ENCODE measurements at regions not wholly inside any gene's neighbourhood (a gene's known extent, or its start where the extent isn't known, plus 50 kb on each side); places are given as distances from the start of the nearest gene placed in this dataset.

DNA sequence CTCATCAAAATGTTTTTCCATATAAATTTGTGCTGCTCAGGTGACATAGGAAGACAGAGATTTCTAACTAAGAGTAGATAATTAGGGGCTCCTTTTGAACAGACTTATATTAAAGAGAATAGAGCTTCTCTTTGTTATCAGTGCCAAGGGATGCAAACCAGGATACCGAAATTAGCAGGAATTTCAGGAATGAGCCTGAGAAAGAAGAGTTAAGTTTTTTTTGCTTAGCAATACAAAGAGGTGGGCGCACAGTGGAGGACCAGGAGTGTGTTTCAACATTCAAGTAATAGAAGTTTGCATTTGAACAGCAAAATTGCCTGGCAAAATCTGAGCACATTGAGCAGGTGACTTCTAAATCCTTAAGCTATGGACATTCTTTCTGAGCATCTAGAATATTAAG, 541.3 kb downstream of the GBA3 start:
- Histone ChIP-seq H3K4me3 (ENCODE audit: low read depth, low read length) (no peak overlapping the region), H3K27me3 (ENCODE audit: control insufficient read depth, insufficient read depth, low read length) (no peaks in the 10 kb centered on the region), H3K9me3 (ENCODE audit: control insufficient read depth, insufficient read depth, low read depth, low read length) (no peaks in the 10 kb centered on the region), H3K9ac (ENCODE audit: low read length) (no peak overlapping the region), H3K4me1 (ENCODE audit: control insufficient read depth, insufficient read depth, low read length) (peaks cover 21% of the 10 kb centered on the region), H3K27ac (ENCODE audit: low read depth, low read length) (peak overlapping the region; percentile 44; the same call in 1 of the 2 replicates), H3K36me3 (ENCODE audit: control insufficient read depth, insufficient read depth, low read length) (no peaks in the 10 kb centered on the region)

- Histone ChIP-seq H3K9me3 (ENCODE audit: control insufficient read depth, insufficient read depth, low read depth, low read length) (no peaks in the 10 kb centered on the region), H3K36me3 (ENCODE audit: control insufficient read depth, insufficient read depth, low read length) (no peaks in the 10 kb centered on the region), H3K9ac (ENCODE audit: low read length) (no peak overlapping the region), H3K4me1 (ENCODE audit: control insufficient read depth, insufficient read depth, low read length) (peaks cover 21% of the 10 kb centered on the region), H3K4me3 (ENCODE audit: low read depth, low read length) (no peak overlapping the region), H3K27me3 (ENCODE audit: control insufficient read depth, insufficient read depth, low read length) (no peaks in the 10 kb centered on the region), H3K27ac (ENCODE audit: low read depth, low read length) (peak overlapping the region; percentile 44; the same call in 1 of the 2 replicates)
Measured at GRCh38 chr4:23233596-23233995, 540.9 kb downstream of the GBA3 start.

DNA sequence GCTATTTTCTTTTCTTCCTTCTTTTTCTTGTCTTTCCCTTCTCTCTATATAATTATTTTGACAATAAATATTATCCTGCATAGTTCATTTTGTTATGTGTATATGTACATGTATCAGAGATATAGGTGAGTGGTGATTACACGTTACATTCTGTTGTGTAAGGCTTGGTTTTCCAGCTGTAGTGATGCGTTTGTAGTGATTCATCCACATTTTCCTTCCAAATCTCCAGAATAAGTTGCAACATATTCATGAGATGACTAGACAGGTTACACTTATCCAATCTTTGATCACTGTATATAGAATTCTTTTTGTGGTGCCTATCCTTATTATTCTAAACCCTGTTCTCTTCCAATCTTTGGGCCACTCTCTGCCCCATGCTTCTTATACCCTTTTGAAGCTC, 540.2 kb downstream of the GBA3 start:
- Histone ChIP-seq H3K9ac (ENCODE audit: low read length) (no peak overlapping the region), H3K9me3 (ENCODE audit: control insufficient read depth, insufficient read depth, low read depth, low read length) (no peaks in the 10 kb centered on the region), H3K36me3 (ENCODE audit: control insufficient read depth, insufficient read depth, low read length) (no peaks in the 10 kb centered on the region), H3K4me3 (ENCODE audit: low read depth, low read length) (no peak overlapping the region), H3K27ac (ENCODE audit: low read depth, low read length) (no peak overlapping the region), H3K27me3 (ENCODE audit: control insufficient read depth, insufficient read depth, low read length) (no peaks in the 10 kb centered on the region), H3K4me1 (ENCODE audit: control insufficient read depth, insufficient read depth, low read length) (peaks cover 21% of the 10 kb centered on the region)

GRCh38 chr4:23225564-23225963, 532.8 kb downstream of the GBA3 start:
- no peak overlapping the region for H3K9ac ChIP-seq (ENCODE audit: low read length)
- no peaks in the 10 kb centered on the region; the same call in 1 of the 2 replicates for H3K4me1 ChIP-seq (ENCODE audit: control insufficient read depth, insufficient read depth, low read length)
- H3K9me3 ChIP-seq (ENCODE audit: control insufficient read depth, insufficient read depth, low read depth, low read length): no peaks in the 10 kb centered on the region
- H3K4me3 ChIP-seq (ENCODE audit: low read depth, low read length): no peak overlapping the region
- no peak overlapping the region for H3K27ac ChIP-seq (ENCODE audit: low read depth, low read length)
- no peaks in the 10 kb centered on the region for H3K36me3 ChIP-seq (ENCODE audit: control insufficient read depth, insufficient read depth, low read length)
- H3K27me3 ChIP-seq (ENCODE audit: control insufficient read depth, insufficient read depth, low read length): no peaks in the 10 kb centered on the region

- H3K9ac ChIP-seq (ENCODE audit: low read length): no peak overlapping the region
- H3K27me3 ChIP-seq (ENCODE audit: control insufficient read depth, insufficient read depth, low read length): no peaks in the 10 kb centered on the region
- H3K27ac ChIP-seq (ENCODE audit: low read depth, low read length): no peak overlapping the region
- no peak overlapping the region for H3K4me3 ChIP-seq (ENCODE audit: low read depth, low read length)
- no peaks in the 10 kb centered on the region for H3K9me3 ChIP-seq (ENCODE audit: control insufficient read depth, insufficient read depth, low read depth, low read length)
- no peaks in the 10 kb centered on the region; the same call in 1 of the 2 replicates for H3K4me1 ChIP-seq (ENCODE audit: control insufficient read depth, insufficient read depth, low read length)
- no peaks in the 10 kb centered on the region for H3K36me3 ChIP-seq (ENCODE audit: control insufficient read depth, insufficient read depth, low read length)
Measured at GRCh38 chr4:23224684-23225420, 532.1 kb downstream of the GBA3 start.

- Histone ChIP-seq H3K4me1 (ENCODE audit: control insufficient read depth, insufficient read depth, low read length) (no peaks in the 10 kb centered on the region), H3K27ac (ENCODE audit: low read depth, low read length) (no peak overlapping the region), H3K4me3 (ENCODE audit: low read depth, low read length) (no peak overlapping the region), H3K9me3 (ENCODE audit: control insufficient read depth, insufficient read depth, low read depth, low read length) (no peaks in the 10 kb centered on the region), H3K9ac (ENCODE audit: low read length) (no peak overlapping the region), H3K27me3 (ENCODE audit: control insufficient read depth, insufficient read depth, low read length) (no peaks in the 10 kb centered on the region), H3K36me3 (ENCODE audit: control insufficient read depth, insufficient read depth, low read length) (no peaks in the 10 kb centered on the region)
Measured at GRCh38 chr4:23220911-23221310, 528.2 kb downstream of the GBA3 start.

DNA sequence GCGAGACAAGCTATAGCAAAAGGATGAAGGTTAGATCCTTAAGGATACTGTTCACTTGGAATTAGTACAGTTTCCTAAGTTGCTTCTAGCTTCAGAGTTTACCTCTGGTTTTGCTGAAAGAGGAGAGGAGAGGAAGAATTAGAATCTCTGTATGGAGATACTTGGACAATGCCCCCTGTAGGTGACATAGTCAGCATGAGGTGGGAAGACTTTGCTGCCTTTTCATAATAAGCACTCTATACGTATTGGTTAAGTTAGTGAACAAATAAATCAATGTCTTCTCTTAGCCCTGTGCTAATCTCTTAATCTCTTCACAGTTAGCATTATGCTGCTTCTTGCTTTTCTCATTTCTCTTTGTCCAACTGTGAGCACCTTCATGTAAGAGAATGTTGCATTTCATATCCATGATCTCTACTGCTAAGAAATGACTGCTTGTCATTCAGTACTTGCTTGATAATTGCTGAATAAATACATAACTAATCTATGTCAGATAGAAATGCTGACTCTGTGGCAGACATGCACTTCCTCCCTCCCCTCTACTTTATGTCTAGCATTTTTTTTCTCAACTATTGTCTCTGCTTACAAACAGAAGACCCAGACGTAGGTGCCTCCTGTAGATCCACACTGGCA, 527.2 kb downstream of the GBA3 start:
- H3K4me1 ChIP-seq (ENCODE audit: control insufficient read depth, insufficient read depth, low read length): no peaks in the 10 kb centered on the region

GRCh38 chr4:23213198-23213597, 520.5 kb downstream of the GBA3 start:
- no peaks in the 10 kb centered on the region for H3K36me3 ChIP-seq (ENCODE audit: control insufficient read depth, insufficient read depth, low read length)
- H3K9me3 ChIP-seq (ENCODE audit: control insufficient read depth, insufficient read depth, low read depth, low read length): peaks cover 4% of the 10 kb centered on the region; the same call in 1 of the 2 replicates
- no peaks in the 10 kb centered on the region for H3K27me3 ChIP-seq (ENCODE audit: control insufficient read depth, insufficient read depth, low read length)
- no peak overlapping the region for H3K27ac ChIP-seq (ENCODE audit: low read depth, low read length)
- H3K9ac ChIP-seq (ENCODE audit: low read length): no peak overlapping the region
- H3K4me1 ChIP-seq (ENCODE audit: control insufficient read depth, insufficient read depth, low read length): peaks cover 4% of the 10 kb centered on the region; the same call in 1 of the 2 replicates
- H3K4me3 ChIP-seq (ENCODE audit: low read depth, low read length): no peak overlapping the region

More for the DNA sequence above, 527.2 kb downstream of the GBA3 start:
- no peaks in the 10 kb centered on the region for H3K9me3 ChIP-seq (ENCODE audit: control insufficient read depth, insufficient read depth, low read depth, low read length)
- no peak overlapping the region for H3K4me3 ChIP-seq (ENCODE audit: low read depth, low read length)
- no peak overlapping the region for H3K27ac ChIP-seq (ENCODE audit: low read depth, low read length)
- no peaks in the 10 kb centered on the region for H3K27me3 ChIP-seq (ENCODE audit: control insufficient read depth, insufficient read depth, low read length)
- H3K9ac ChIP-seq (ENCODE audit: low read length): no peak overlapping the region
- no peaks in the 10 kb centered on the region for H3K36me3 ChIP-seq (ENCODE audit: control insufficient read depth, insufficient read depth, low read length)

DNA sequence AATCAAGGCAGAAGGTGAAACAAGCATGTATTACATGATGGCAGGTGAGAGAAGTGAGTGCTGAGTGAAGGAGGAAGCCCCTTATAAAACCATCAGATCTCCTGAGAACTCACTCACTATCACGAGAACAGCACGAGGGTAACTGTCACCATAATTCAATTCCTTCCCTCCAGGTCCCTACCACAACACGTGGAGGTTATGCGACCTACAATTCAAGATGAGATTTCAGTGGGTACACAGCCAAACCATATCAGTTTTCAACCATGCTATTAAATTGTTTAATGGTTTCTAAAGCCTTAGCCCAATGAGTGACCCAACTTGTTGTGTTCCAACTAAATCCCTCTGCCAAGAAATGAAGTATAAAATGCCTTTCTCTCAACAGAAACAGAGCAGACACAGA, 519.8 kb downstream of the GBA3 start:
- Histone ChIP-seq H3K9ac (ENCODE audit: low read length) (no peak overlapping the region), H3K36me3 (ENCODE audit: control insufficient read depth, insufficient read depth, low read length) (no peaks in the 10 kb centered on the region), H3K27me3 (ENCODE audit: control insufficient read depth, insufficient read depth, low read length) (no peaks in the 10 kb centered on the region), H3K4me1 (ENCODE audit: control insufficient read depth, insufficient read depth, low read length) (peaks cover 4% of the 10 kb centered on the region; the same call in 1 of the 2 replicates), H3K9me3 (ENCODE audit: control insufficient read depth, insufficient read depth, low read depth, low read length) (peaks cover 6% of the 10 kb centered on the region; the same call in 1 of the 2 replicates), H3K4me3 (ENCODE audit: low read depth, low read length) (no peak overlapping the region), H3K27ac (ENCODE audit: low read depth, low read length) (no peak overlapping the region)

- Histone ChIP-seq H3K36me3 (ENCODE audit: control insufficient read depth, insufficient read depth, low read length) (no peaks in the 10 kb centered on the region), H3K4me1 (ENCODE audit: control insufficient read depth, insufficient read depth, low read length) (peaks cover 4% of the 10 kb centered on the region; the same call in 1 of the 2 replicates), H3K4me3 (ENCODE audit: low read depth, low read length) (no peak overlapping the region), H3K27ac (ENCODE audit: low read depth, low read length) (no peak overlapping the region), H3K27me3 (ENCODE audit: control insufficient read depth, insufficient read depth, low read length) (no peaks in the 10 kb centered on the region), H3K9me3 (ENCODE audit: control insufficient read depth, insufficient read depth, low read depth, low read length) (peaks cover 17% of the 10 kb centered on the region), H3K9ac (ENCODE audit: low read length) (no peak overlapping the region)
Measured at GRCh38 chr4:23207059-23207458, 514.3 kb downstream of the GBA3 start.

DNA sequence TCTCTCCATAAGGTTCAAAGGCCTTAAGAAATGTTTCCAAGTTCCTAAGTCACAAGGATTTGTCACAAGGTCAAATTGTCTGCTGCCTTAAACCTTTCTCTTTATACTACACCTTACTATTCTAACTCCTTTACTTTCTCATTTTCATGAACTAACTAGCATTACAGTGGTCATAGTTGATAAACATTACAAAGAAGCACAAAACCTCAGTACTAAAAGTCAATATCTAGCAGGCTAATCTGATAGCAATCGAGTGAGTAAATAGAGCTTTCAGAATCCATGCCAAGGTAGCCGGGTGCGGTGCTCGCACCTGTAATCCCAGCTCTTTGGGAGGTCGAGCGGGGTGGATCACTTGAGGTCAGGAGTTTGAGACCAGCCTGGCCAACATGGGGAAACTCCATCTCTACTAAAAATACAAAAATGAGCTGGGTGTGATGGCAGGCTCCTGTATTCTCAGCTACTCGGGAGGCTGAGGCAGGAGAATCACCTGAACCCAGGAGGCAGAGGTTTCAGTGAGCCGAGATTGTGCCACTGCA, 510.0 kb downstream of the GBA3 start:
- Histone ChIP-seq H3K27me3 (ENCODE audit: control insufficient read depth, insufficient read depth, low read length) (no peaks in the 10 kb centered on the region), H3K9me3 (ENCODE audit: control insufficient read depth, insufficient read depth, low read depth, low read length) (peaks cover 12% of the 10 kb centered on the region), H3K9ac (ENCODE audit: low read length) (no peak overlapping the region), H3K4me1 (ENCODE audit: control insufficient read depth, insufficient read depth, low read length) (no peaks in the 10 kb centered on the region), H3K36me3 (ENCODE audit: control insufficient read depth, insufficient read depth, low read length) (no peaks in the 10 kb centered on the region), H3K27ac (ENCODE audit: low read depth, low read length) (no peak overlapping the region), H3K4me3 (ENCODE audit: low read depth, low read length) (no peak overlapping the region)
